K562 (cell line): ENCODE measurements at regions not wholly inside any gene's neighbourhood (a gene's known extent, or its start where the extent isn't known, plus 50 kb on each side); places are given as distances from the start of the nearest gene placed in this dataset.

Source experiments
- ATAC-seq: fragments of 200-7000 bp; cut with Tn5 transposase; 3 replicates; pipeline ENCODE4 v1.9.1; 2020; ENCODE audit warnings: moderate library complexity
- BruUV-seq: library from RNA; stranded (reverse); fragments of 400-500 nt; replicated peaks from 2 replicates; lab custom pipeline; 2021; lab: Mats Ljungman, UMichigan
- CTCF ChIA-PET: fragments of 300-600 bp; formaldehyde crosslinking; extraction: SDS; loops from one replicate; lab custom pipeline; 2021; ENCODE audit warnings: low intra/inter-chr PET ratio; lab: Yijun Ruan, JAX
- POLR2A ChIA-PET: fragments of 300-600, 350-650 bp; sonication (Branson Sonifier 250); formaldehyde crosslinking; extraction: SDS; loops from one replicate; lab custom pipeline; 2021; ENCODE audit warnings: antibody characterized with exemption, inconsistent platforms; lab: Yijun Ruan, JAX
- DNase-seq, 4 experiments: peaks; one replicate each; pipeline versions ENCODE4 v3.0.0 to v3.0.0-alpha.2; 2011 to 2018; ENCODE audit warnings: low spot score in 3 of 4, mixed read lengths in 3 of 4; ENCODE audit errors: extremely low read depth in 1 of 4
- FAIRE-seq: peaks from 2 replicates; lab custom pipeline; 2011; peaks lifted over from hg19 to GRCh38; lab: Jason Lieb, UNC
- H2AFZ ChIP-seq: 2 replicates; pipeline ENCODE4 v1.6.0; 2011; ENCODE audit warnings: low read depth, low read length, control low read depth, inconsistent platforms
- H3K27ac ChIP-seq: fragments of 200-600 bp; 3 replicates; pipeline ENCODE4 v1.8.0; 2011; ENCODE audit warnings: low read depth, mild to moderate bottlenecking, control low read depth, inconsistent platforms, low read length, moderate library complexity, mixed read lengths; ENCODE audit errors: extremely low read depth
- H3K27me3 ChIP-seq, 2 experiments: fragments of 300-600 bp in 1 of 2; 2 replicates in 1 of 2; 3 replicates in 1 of 2; pipeline versions ENCODE4 v1.6.0 to v1.8.0; 2011; ENCODE audit warnings: inconsistent platforms in 2 of 2, low read length in 2 of 2, mild to moderate bottlenecking in 1 of 2, mixed read lengths in 1 of 2, moderate library complexity in 1 of 2; ENCODE audit not compliant: control insufficient read depth in 2 of 2, insufficient read depth in 2 of 2
- H3K36me3 ChIP-seq: fragments of 300-600 bp; 3 replicates; pipeline ENCODE4 v1.8.0; 2011; ENCODE audit warnings: mild to moderate bottlenecking, low read length, inconsistent platforms; ENCODE audit not compliant: control insufficient read depth, insufficient read depth
- H3K4me1 ChIP-seq, 2 experiments: fragments of 200-600 bp in 1 of 2; replicated peaks in 1 of 2; 2 replicates in 1 of 2; 3 replicates in 1 of 2; pipeline versions ENCODE4 v1.5.1 to v1.8.0; 2011; ENCODE audit warnings: inconsistent platforms in 2 of 2, low read length in 2 of 2, mild to moderate bottlenecking in 1 of 2, mixed read lengths in 1 of 2, moderate library complexity in 1 of 2; ENCODE audit not compliant: control insufficient read depth in 2 of 2, insufficient read depth in 2 of 2
- H3K4me2 ChIP-seq: 2 replicates; pipeline ENCODE4 v1.6.1; 2011; ENCODE audit warnings: low read length, control low read depth, inconsistent platforms, mixed read lengths; ENCODE audit not compliant: insufficient read depth
- H3K4me3 ChIP-seq: fragments of 200-600 bp; sonication (generic), shearing (Covaris generic); 2 replicates; pipeline ENCODE4 v1.5.1; 2016; ENCODE audit warnings: control low read depth, inconsistent platforms
- H3K79me2 ChIP-seq: fragments of 200-600 bp; 3 replicates; pipeline ENCODE4 v1.8.0; 2011; ENCODE audit warnings: low read length, inconsistent platforms; ENCODE audit not compliant: control insufficient read depth, insufficient read depth
- H3K9ac ChIP-seq, 2 experiments: 2 replicates each; pipeline versions ENCODE4 v1.6.0 to v1.6.1; 2011; ENCODE audit warnings: low read depth in 2 of 2, low read length in 2 of 2, control low read depth in 1 of 2, inconsistent platforms in 1 of 2, mild to moderate bottlenecking in 1 of 2, mixed read lengths in 1 of 2; ENCODE audit not compliant: insufficient read depth in 1 of 2
- H3K9me1 ChIP-seq: one replicate; pipeline ENCODE4 v1.6.0; 2011; ENCODE audit warnings: inconsistent platforms, mild to moderate bottlenecking, low read length, moderate library complexity; ENCODE audit not compliant: control insufficient read depth, insufficient read depth
- H3K9me3 ChIP-seq: replicated peaks from 2 replicates; pipeline ENCODE4 v1.5.1; 2011; ENCODE audit warnings: low read depth, low read length, inconsistent platforms; ENCODE audit not compliant: control insufficient read depth, insufficient read depth
- H4K20me1 ChIP-seq: replicated peaks from 2 replicates; pipeline ENCODE4 v1.6.1; 2011; ENCODE audit warnings: low read length, inconsistent platforms, mixed read lengths; ENCODE audit not compliant: control insufficient read depth, insufficient read depth
- C11orf30 ChIP-seq: fragments of 450-650 bp; IDR thresholded peaks from 2 replicates; pipeline ENCODE4 v1.6.1; 2016; ENCODE audit warnings: low read depth, mild to moderate bottlenecking
- CBFB ChIP-seq: sonication (generic); formaldehyde crosslinking; IDR thresholded peaks from 2 replicates; pipeline ENCODE4 v1.4.0; 2020; ENCODE audit warnings: mild to moderate bottlenecking, missing genetic modification reagents
- HIVEP1 ChIP-seq: fragments of 250-450 bp; sonication (Bioruptor Pico); IDR thresholded peaks from 2 replicates; pipeline ENCODE4 v1.4.0; 2020; ENCODE audit warnings: mild to moderate bottlenecking
- IRF1 ChIP-seq: sonication (generic); formaldehyde crosslinking; IDR thresholded peaks from 2 replicates; pipeline ENCODE4 v1.8.0; 2022; ENCODE audit warnings: missing genetic modification reagents, mild to moderate bottlenecking, borderline replicate concordance
- MTA2 ChIP-seq: fragments of 450-650 bp; IDR thresholded peaks from 2 replicates; pipeline ENCODE4 v1.6.1; 2016; ENCODE audit warnings: low read depth
- WGBS: fragments of 100-300 bp; shearing (Covaris generic); methylation state at CpG from one replicate; pipeline ENCODE4 v1.1.6; 2016; ENCODE audit warnings: low coverage, mixed read lengths; ENCODE audit not compliant: insufficient coverage; ENCODE audit errors: missing lambda C conversion rate; 5-methylcytosine and 5-hydroxymethylcytosine counted together
- in situ Hi-C: fragments of 300-500 bp; cut with MboI; formaldehyde crosslinking; loops from 4 replicates; pipeline ENCODE4 v1.15.0; 2018; ENCODE audit warnings: inconsistent platforms, mixed read lengths
- intact Hi-C: fragments of 100-400 bp; cut with micrococcal nuclease; formaldehyde crosslinking; loops from 2 replicates; pipeline ENCODE4 v1.14.2; 2022
- TF ChIP-seq, protein P1 (sequence below): fragments of 450-650 bp; IDR thresholded peaks from 2 replicates; pipeline ENCODE4 v1.6.1; 2017; ENCODE audit warnings: antibody characterized with exemption
- TF ChIP-seq, protein P2 (sequence below): fragments of 450-650 bp; IDR thresholded peaks from 2 replicates; pipeline ENCODE4 v1.6.1; 2016; ENCODE audit warnings: mild to moderate bottlenecking, moderate library complexity
- TF ChIP-seq, protein P3 (sequence below): fragments of 250-450 bp; sonication (Bioruptor Pico); IDR thresholded peaks from 2 replicates; pipeline ENCODE4 v1.8.0; 2022; ENCODE audit warnings: moderate library complexity, mild to moderate bottlenecking, inconsistent platforms

GRCh38 chr3:127491323-127491722, 99.2 kb downstream of the TPRA1 start:
- ChIA-PET POLR2A (no interaction called here), CTCF (no interaction called here)
- H3K4me3 ChIP-seq: no peak overlapping the region
- H3K79me2 ChIP-seq: no peaks in the 10 kb centered on the region
- no peak overlapping the region for H2AFZ ChIP-seq
- FAIRE-seq (no peak), DNase-seq (no peak), ATAC-seq (no peak)
- no peaks in the 10 kb centered on the region for H3K4me1 ChIP-seq
- H3K9me3 ChIP-seq: no peaks in the 10 kb centered on the region
- H3K36me3 ChIP-seq: no peaks in the 10 kb centered on the region
- no peak overlapping the region for H3K4me2 ChIP-seq
- H4K20me1 ChIP-seq: no peaks in the 10 kb centered on the region
- 0% methylated on average over 1 of the region's 4 CpGs for whole genome bisulfite sequencing
- BruUV-seq: no TSS peak
- in situ Hi-C loops (no loop called here), intact Hi-C loops (no loop called here)
- H3K9me1 ChIP-seq: no peaks in the 10 kb centered on the region
- H3K27me3 ChIP-seq: no peaks in the 10 kb centered on the region
- no peak overlapping the region for H3K9ac ChIP-seq
- no peak overlapping the region for H3K27ac ChIP-seq
- no peak for TF ChIP-seq IRF1 (CRISPR knock-in tag)
- TF ChIP-seq, protein P1, sequence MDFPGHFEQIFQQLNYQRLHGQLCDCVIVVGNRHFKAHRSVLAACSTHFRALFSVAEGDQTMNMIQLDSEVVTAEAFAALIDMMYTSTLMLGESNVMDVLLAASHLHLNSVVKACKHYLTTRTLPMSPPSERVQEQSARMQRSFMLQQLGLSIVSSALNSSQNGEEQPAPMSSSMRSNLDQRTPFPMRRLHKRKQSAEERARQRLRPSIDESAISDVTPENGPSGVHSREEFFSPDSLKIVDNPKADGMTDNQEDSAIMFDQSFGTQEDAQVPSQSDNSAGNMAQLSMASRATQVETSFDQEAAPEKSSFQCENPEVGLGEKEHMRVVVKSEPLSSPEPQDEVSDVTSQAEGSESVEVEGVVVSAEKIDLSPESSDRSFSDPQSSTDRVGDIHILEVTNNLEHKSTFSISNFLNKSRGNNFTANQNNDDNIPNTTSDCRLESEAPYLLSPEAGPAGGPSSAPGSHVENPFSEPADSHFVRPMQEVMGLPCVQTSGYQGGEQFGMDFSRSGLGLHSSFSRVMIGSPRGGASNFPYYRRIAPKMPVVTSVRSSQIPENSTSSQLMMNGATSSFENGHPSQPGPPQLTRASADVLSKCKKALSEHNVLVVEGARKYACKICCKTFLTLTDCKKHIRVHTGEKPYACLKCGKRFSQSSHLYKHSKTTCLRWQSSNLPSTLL: no peak
- TF ChIP-seq, protein P2, sequence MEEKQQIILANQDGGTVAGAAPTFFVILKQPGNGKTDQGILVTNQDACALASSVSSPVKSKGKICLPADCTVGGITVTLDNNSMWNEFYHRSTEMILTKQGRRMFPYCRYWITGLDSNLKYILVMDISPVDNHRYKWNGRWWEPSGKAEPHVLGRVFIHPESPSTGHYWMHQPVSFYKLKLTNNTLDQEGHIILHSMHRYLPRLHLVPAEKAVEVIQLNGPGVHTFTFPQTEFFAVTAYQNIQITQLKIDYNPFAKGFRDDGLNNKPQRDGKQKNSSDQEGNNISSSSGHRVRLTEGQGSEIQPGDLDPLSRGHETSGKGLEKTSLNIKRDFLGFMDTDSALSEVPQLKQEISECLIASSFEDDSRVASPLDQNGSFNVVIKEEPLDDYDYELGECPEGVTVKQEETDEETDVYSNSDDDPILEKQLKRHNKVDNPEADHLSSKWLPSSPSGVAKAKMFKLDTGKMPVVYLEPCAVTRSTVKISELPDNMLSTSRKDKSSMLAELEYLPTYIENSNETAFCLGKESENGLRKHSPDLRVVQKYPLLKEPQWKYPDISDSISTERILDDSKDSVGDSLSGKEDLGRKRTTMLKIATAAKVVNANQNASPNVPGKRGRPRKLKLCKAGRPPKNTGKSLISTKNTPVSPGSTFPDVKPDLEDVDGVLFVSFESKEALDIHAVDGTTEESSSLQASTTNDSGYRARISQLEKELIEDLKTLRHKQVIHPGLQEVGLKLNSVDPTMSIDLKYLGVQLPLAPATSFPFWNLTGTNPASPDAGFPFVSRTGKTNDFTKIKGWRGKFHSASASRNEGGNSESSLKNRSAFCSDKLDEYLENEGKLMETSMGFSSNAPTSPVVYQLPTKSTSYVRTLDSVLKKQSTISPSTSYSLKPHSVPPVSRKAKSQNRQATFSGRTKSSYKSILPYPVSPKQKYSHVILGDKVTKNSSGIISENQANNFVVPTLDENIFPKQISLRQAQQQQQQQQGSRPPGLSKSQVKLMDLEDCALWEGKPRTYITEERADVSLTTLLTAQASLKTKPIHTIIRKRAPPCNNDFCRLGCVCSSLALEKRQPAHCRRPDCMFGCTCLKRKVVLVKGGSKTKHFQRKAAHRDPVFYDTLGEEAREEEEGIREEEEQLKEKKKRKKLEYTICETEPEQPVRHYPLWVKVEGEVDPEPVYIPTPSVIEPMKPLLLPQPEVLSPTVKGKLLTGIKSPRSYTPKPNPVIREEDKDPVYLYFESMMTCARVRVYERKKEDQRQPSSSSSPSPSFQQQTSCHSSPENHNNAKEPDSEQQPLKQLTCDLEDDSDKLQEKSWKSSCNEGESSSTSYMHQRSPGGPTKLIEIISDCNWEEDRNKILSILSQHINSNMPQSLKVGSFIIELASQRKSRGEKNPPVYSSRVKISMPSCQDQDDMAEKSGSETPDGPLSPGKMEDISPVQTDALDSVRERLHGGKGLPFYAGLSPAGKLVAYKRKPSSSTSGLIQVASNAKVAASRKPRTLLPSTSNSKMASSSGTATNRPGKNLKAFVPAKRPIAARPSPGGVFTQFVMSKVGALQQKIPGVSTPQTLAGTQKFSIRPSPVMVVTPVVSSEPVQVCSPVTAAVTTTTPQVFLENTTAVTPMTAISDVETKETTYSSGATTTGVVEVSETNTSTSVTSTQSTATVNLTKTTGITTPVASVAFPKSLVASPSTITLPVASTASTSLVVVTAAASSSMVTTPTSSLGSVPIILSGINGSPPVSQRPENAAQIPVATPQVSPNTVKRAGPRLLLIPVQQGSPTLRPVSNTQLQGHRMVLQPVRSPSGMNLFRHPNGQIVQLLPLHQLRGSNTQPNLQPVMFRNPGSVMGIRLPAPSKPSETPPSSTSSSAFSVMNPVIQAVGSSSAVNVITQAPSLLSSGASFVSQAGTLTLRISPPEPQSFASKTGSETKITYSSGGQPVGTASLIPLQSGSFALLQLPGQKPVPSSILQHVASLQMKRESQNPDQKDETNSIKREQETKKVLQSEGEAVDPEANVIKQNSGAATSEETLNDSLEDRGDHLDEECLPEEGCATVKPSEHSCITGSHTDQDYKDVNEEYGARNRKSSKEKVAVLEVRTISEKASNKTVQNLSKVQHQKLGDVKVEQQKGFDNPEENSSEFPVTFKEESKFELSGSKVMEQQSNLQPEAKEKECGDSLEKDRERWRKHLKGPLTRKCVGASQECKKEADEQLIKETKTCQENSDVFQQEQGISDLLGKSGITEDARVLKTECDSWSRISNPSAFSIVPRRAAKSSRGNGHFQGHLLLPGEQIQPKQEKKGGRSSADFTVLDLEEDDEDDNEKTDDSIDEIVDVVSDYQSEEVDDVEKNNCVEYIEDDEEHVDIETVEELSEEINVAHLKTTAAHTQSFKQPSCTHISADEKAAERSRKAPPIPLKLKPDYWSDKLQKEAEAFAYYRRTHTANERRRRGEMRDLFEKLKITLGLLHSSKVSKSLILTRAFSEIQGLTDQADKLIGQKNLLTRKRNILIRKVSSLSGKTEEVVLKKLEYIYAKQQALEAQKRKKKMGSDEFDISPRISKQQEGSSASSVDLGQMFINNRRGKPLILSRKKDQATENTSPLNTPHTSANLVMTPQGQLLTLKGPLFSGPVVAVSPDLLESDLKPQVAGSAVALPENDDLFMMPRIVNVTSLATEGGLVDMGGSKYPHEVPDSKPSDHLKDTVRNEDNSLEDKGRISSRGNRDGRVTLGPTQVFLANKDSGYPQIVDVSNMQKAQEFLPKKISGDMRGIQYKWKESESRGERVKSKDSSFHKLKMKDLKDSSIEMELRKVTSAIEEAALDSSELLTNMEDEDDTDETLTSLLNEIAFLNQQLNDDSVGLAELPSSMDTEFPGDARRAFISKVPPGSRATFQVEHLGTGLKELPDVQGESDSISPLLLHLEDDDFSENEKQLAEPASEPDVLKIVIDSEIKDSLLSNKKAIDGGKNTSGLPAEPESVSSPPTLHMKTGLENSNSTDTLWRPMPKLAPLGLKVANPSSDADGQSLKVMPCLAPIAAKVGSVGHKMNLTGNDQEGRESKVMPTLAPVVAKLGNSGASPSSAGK: no peak
- TF ChIP-seq, protein P3, sequence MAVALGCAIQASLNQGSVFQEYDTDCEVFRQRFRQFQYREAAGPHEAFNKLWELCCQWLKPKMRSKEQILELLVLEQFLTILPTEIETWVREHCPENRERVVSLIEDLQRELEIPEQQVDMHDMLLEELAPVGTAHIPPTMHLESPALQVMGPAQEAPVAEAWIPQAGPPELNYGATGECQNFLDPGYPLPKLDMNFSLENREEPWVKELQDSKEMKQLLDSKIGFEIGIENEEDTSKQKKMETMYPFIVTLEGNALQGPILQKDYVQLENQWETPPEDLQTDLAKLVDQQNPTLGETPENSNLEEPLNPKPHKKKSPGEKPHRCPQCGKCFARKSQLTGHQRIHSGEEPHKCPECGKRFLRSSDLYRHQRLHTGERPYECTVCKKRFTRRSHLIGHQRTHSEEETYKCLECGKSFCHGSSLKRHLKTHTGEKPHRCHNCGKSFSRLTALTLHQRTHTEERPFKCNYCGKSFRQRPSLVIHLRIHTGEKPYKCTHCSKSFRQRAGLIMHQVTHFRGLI (CRISPR knock-in tag): no peak
- no peak for TF ChIP-seq HIVEP1 (CRISPR knock-in tag)
- TF ChIP-seq CBFB: no peak
- TF ChIP-seq MTA2: no peak
- no peak for TF ChIP-seq C11orf30
